ENCODE measurements at regions not wholly inside any gene's neighbourhood (a gene's known extent, or its start where the extent isn't known, plus 50 kb on each side); places are given as distances from the start of the nearest gene placed in this dataset.

DNA sequence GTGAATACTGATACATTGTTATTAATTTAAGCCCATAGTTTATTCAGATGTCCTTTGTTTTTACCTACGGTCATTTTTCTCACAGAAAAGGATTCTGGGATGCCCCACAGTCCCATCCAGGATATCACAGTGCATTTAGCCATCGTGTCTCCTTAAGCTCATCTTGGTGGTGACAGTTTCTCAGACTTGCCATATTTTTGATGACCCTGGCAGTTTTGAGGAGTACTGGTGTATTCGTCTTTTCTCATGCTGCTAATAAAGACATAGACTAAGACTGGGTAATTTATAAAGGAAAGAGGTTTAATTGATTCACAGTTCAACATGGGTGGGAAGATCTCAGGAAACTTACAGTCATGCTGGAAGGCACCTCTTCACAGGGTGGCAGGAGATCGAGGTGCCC lies 295.9 kb upstream of the CDH4 start:
- WGBS, 2 donors: 60 to 64% methylated on average over 4 of the region's 4 CpGs

DNA sequence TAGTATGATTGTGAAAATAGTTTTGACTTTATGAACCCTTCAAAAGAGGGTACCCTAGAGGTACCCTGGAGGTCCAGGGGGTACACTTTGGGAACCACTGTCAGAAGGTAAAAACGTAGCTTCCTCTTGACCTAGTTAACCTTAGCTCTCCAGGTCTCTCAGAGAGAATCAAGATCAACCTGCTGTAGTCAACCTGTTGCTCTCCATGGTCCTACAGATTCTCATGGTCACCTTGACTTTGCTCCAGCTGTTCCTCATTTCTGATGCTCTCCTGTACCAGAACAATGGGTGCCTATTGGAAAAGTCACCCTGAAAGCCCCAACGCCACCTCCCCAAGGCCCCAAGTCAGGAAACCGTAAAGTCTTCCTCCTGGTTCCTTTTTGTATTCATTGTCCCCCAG lies 294.4 kb upstream of the CDH4 start:
- TF ChIP-seq, protein P1, sequence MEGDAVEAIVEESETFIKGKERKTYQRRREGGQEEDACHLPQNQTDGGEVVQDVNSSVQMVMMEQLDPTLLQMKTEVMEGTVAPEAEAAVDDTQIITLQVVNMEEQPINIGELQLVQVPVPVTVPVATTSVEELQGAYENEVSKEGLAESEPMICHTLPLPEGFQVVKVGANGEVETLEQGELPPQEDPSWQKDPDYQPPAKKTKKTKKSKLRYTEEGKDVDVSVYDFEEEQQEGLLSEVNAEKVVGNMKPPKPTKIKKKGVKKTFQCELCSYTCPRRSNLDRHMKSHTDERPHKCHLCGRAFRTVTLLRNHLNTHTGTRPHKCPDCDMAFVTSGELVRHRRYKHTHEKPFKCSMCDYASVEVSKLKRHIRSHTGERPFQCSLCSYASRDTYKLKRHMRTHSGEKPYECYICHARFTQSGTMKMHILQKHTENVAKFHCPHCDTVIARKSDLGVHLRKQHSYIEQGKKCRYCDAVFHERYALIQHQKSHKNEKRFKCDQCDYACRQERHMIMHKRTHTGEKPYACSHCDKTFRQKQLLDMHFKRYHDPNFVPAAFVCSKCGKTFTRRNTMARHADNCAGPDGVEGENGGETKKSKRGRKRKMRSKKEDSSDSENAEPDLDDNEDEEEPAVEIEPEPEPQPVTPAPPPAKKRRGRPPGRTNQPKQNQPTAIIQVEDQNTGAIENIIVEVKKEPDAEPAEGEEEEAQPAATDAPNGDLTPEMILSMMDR (IDR thresholded peaks at IDR 0.05): no peak
- TF ChIP-seq POLR2A (IDR thresholded peaks at IDR 0.05): no peak
- intact Hi-C loops (cut with DNase I; ENCODE audit: low total_unique reads): no loop called here
- 73 to 80% methylated on average over 3 of the region's 3 CpGs for WGBS, 2 donors
- peak in 1 of 2 donors; percentile 15 for DNase-seq (ENCODE audit: low spot score in 2 of 2)
- H3K4me3 ChIP-seq (ENCODE audit: low read depth, poor library complexity, severe bottlenecking): no peak overlapping the region

More for the DNA sequence above, 295.9 kb upstream of the CDH4 start:
- no peak for TF ChIP-seq POLR2A (IDR thresholded peaks at IDR 0.05)
- TF ChIP-seq, protein P1 (IDR thresholded peaks at IDR 0.05): no peak
- intact Hi-C loops (cut with DNase I; ENCODE audit: low total_unique reads): no loop called here
- DNase-seq (ENCODE audit: low spot score in 2 of 2): no peak
- H3K4me3 ChIP-seq (ENCODE audit: low read depth, poor library complexity, severe bottlenecking): no peak overlapping the region

DNA sequence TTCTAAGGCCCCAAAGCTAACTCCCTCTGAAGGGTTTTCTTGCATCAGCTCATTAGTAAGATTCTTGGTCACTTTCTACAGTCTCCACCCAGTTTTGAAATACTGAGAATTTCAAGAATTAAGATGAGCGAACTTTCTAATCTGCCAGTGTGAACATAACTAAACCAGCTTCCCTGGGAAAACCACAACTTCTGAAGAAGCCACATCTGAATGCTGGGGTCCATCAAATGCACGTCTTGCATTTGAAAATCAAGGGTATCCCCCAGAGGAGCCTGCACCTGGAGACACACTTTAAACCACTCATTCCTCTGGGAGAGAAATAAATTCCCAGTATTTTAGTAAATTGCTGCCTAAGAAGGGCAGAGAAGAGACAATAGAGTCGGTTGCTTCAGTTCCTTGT lies 292.1 kb upstream of the CDH4 start:
- intact Hi-C loops (cut with DNase I; ENCODE audit: low total_unique reads): no loop called here
- 63 to 75% methylated on average over 3 of the region's 3 CpGs for WGBS, 2 donors
- no peak for DNase-seq (ENCODE audit: low spot score in 2 of 2)
- no peak overlapping the region for H3K4me3 ChIP-seq (ENCODE audit: low read depth, poor library complexity, severe bottlenecking)
- TF ChIP-seq POLR2A (IDR thresholded peaks at IDR 0.05): no peak
- TF ChIP-seq, protein P1 (IDR thresholded peaks at IDR 0.05): no peak

DNA sequence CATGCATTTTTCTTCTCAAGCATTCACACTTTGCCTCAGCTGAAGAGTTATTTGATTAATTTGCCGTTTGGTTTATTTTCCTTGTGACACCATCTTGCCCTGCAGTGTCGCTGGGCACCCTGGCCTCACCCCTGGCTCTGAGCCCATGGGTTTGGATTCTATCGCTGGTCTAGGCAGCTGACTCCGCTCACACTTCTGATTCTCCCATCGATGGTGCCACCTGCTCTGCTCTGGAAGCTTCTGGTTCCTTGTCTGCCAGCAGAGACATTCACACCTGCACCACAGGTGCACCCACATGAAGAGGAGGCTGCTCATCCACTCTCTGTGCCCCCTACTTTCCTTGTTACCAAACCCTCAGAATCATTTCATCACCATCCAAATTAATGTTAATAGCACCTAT lies 291.6 kb upstream of the CDH4 start:
- 77 to 89% methylated on average over 5 of the region's 5 CpGs for WGBS, 2 donors

DNA sequence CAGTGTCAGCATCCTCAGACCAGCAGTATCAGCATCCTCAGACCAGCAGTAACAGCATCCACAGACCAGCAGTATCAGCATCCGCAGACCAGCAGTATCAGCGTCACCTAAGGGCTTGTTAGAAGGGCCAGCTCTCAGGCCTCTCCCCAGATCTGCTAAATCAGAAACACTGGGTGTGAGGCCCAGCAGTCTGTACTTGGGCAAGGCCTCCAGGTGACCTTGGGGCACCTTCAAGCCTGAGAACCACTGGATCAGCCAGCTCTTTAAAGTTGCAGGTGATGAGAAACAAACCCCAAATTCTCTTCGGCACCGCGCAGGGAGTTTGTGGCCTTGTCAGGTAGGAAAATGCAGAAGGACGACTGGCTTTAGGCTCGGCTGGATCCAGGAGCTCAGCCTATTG lies 290.5 kb upstream of the CDH4 start:
- 90 to 97% methylated on average over 7 of the region's 7 CpGs for WGBS, 2 donors
- DNase-seq (ENCODE audit: low spot score in 2 of 2): peak in 1 of 2 donors; percentile 59
- H3K4me3 ChIP-seq (ENCODE audit: low read depth, poor library complexity, severe bottlenecking): no peak overlapping the region
- TF ChIP-seq, protein P1 (IDR thresholded peaks at IDR 0.05): no peak
- TF ChIP-seq POLR2A (IDR thresholded peaks at IDR 0.05): no peak
- intact Hi-C loops (cut with DNase I; ENCODE audit: low total_unique reads): no loop called here

More for the DNA sequence above, 291.6 kb upstream of the CDH4 start:
- H3K4me3 ChIP-seq (ENCODE audit: low read depth, poor library complexity, severe bottlenecking): no peak overlapping the region
- peak in 1 of 2 donors; percentile 37 for DNase-seq (ENCODE audit: low spot score in 2 of 2)
- TF ChIP-seq, protein P1 (IDR thresholded peaks at IDR 0.05): no peak
- no peak for TF ChIP-seq POLR2A (IDR thresholded peaks at IDR 0.05)
- intact Hi-C loops (cut with DNase I; ENCODE audit: low total_unique reads): no loop called here

DNA sequence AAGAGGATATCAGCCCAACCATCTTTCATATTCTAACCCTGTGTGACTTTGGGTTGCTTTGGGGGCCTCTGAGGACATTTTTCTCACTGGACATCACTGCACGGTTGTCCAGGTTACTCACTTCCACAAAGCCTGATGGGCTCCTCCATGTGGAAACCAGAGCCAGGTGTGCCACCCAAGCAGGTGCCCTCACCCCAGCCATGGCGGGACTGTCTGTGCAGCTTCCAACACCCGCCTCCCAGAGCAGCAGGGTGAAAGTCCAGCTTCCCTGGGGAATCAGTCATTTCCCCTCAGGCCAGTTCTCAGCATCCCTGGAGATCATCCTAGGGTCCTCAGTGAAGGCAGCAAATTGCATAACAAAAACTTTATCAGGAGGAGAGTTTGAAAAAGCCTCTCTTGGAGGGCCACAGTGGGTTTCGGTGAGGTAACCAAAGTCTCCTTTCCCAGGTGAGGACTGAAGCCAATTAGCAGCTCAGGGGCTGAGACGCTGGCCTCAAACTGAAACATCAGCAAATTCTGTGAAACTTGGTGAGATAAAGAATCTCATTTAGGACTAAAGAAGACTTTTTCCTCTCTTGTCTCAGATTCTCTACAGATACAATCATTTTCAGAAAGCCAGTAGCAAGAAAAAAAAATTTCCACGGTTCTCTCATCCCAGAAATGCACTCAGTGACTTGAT lies 289.6 kb upstream of the CDH4 start:
- intact Hi-C loops (cut with DNase I; ENCODE audit: low total_unique reads): no loop called here
- peak in 1 of 2 donors; percentile 68 for DNase-seq (ENCODE audit: low spot score in 2 of 2)

More for the DNA sequence above, 289.6 kb upstream of the CDH4 start:
- no peak for TF ChIP-seq POLR2A (IDR thresholded peaks at IDR 0.05)
- TF ChIP-seq, protein P1 (IDR thresholded peaks at IDR 0.05): no peak
- 77 to 83% methylated on average over 6 of the region's 6 CpGs for WGBS, 2 donors
- no peak overlapping the region for H3K4me3 ChIP-seq (ENCODE audit: low read depth, poor library complexity, severe bottlenecking)

Data from lower leg skin (tissue), 4 donors.